PFSK-1 (cell line): ENCODE measurements at regions not wholly inside any gene's neighbourhood (a gene's known extent, or its start where the extent isn't known, plus 50 kb on each side); places are given as distances from the start of the nearest gene placed in this dataset.

Experiments
- FOXP2 ChIP-seq: optimal IDR thresholded peaks from 2 replicates; pipeline ENCODE3; 2011; ENCODE audit warnings: borderline replicate concordance, control low read depth, inconsistent platforms; ENCODE audit not compliant: insufficient read depth; ENCODE audit errors: extremely low read length, extremely low read depth
- POLR2AphosphoS5 ChIP-seq: IDR thresholded peaks from 2 replicates; pipeline ENCODE4 v1.6.1; 2012; ENCODE audit warnings: low read depth, mild to moderate bottlenecking, control low read depth, low read length, moderate library complexity
- REST ChIP-seq, 2 experiments: IDR thresholded peaks; 2 replicates each; pipeline versions ENCODE4 v1.6.1 to v1.8.0; 2011 to 2012; ENCODE audit warnings: low read depth in 2 of 2, low read length in 2 of 2, control low read depth in 1 of 2, inconsistent platforms in 1 of 2, mild to moderate bottlenecking in 1 of 2, moderate library complexity in 1 of 2; ENCODE audit not compliant: insufficient read depth in 1 of 2
- SIN3A ChIP-seq: IDR thresholded peaks from 2 replicates; pipeline ENCODE4 v1.6.1; 2012; ENCODE audit warnings: mild to moderate bottlenecking, low read length, moderate library complexity, borderline replicate concordance; ENCODE audit not compliant: insufficient read depth
- TAF1 ChIP-seq: IDR thresholded peaks from 2 replicates; pipeline ENCODE4 v1.6.1; 2012; ENCODE audit warnings: low read length, control low read depth, borderline replicate concordance; ENCODE audit not compliant: insufficient read depth

DNA sequence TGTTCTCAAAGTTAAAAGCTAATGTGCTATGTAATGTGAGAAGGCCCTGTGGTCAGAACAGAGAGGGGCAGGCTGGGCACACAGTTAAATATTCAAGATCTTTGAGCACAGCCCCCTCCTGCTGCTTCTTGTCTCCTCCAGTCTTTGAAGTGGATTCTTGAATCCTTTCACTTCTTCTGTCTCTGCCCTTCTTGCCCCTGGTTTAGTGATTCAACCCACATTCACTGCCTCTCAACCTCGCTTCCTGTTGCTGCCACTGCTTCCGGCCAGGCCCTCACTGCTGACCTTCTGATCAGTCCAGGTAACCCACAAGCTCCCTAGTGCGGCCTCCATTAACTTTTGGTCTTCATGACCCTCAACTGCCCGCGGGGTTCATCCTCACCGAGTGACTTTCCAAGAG, 417.3 kb upstream of the NOX3 start:
- TF ChIP-seq REST (IDR thresholded peaks at IDR 0.05; ENCODE audit: insufficient read depth in 1 of 2, low read depth in 2 of 2, low read length in 2 of 2) (no peak), POLR2AphosphoS5 (no peak), SIN3A (no peak), FOXP2 (no peak), TAF1 (no peak)

DNA sequence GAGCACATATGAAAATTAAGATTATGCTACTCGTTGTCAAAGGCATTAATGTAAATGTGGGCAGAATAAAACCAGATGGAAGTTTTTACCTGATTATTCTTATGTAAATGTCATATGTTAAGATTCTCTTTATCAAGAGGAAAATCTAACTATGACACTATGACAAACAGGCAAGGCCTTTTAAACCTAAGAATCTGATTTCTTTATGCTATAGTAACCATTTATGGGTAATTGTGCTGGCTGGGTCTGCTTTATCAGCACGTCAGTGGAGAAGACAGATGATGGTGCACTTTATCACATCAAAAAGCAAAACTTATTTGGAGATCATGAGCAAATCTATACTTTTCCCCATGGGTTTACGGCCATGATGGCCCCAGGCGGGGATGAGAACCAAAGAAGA, 412.0 kb upstream of the NOX3 start:
- TF ChIP-seq POLR2AphosphoS5 (no peak), REST (IDR thresholded peaks at IDR 0.05; ENCODE audit: insufficient read depth in 1 of 2, low read depth in 2 of 2, low read length in 2 of 2) (no peak), FOXP2 (no peak), TAF1 (no peak), SIN3A (no peak)

- TF ChIP-seq POLR2AphosphoS5 (no peak), FOXP2 (no peak), SIN3A (no peak), TAF1 (no peak), REST (IDR thresholded peaks at IDR 0.05; ENCODE audit: insufficient read depth in 1 of 2, low read depth in 2 of 2, low read length in 2 of 2) (no peak)
Observed at GRCh38 chr6:155861821-155862220, 406.2 kb upstream of the NOX3 start.

DNA sequence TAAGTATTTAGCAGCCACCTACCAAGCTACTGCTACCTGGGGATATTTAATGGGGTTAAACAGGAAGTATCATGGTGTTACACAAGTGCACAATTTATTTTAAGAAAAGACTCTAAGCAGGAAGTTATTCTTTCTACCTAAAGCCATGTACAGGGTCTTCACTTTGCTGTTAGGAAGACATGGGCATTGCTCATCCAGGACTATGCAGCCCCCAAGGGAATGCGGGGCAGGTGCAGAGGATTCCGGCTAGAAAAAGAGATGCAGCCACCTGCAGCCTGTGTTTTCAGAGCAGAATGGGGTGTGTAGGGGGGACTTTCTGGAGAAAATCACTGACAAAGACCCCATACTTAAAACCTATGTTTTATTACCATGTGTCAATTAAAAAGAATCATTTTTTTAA, 399.1 kb upstream of the NOX3 start:
- no peak for TF ChIP-seq FOXP2
- TF ChIP-seq SIN3A = no peak
- TF ChIP-seq POLR2AphosphoS5 = no peak
- no peak for TF ChIP-seq REST (IDR thresholded peaks at IDR 0.05; ENCODE audit: insufficient read depth in 1 of 2, low read depth in 2 of 2, low read length in 2 of 2)
- no peak for TF ChIP-seq TAF1

- no peak for TF ChIP-seq REST (IDR thresholded peaks at IDR 0.05; ENCODE audit: insufficient read depth in 1 of 2, low read depth in 2 of 2, low read length in 2 of 2)
- TF ChIP-seq SIN3A = no peak
- no peak for TF ChIP-seq TAF1
- TF ChIP-seq FOXP2 = no peak
- no peak for TF ChIP-seq POLR2AphosphoS5
Observed at GRCh38 chr6:155853011-155853410, 397.4 kb upstream of the NOX3 start.
